Vagina (tissue), 2 donors: ENCODE measurements at regions not wholly inside any gene's neighbourhood (a gene's known extent, or its start where the extent isn't known, plus 50 kb on each side); places are given as distances from the start of the nearest gene placed in this dataset.

Source experiments
- CTCF ChIP-seq, 3 experiments: fragments of 450-650 bp in 2 of 3; fragments of 200-600 bp in 1 of 3; sonication (generic) in 1 of 3; IDR thresholded peaks; one replicate each; pipeline ENCODE4 v1.5.1; 2017 to 2019; ENCODE audit warnings: antibody characterized with exemption in 3 of 3, mild to moderate bottlenecking in 2 of 3, moderate library complexity in 2 of 3
- POLR2A ChIP-seq, 2 donors: fragments of 450-650 bp; IDR thresholded peaks; one replicate each; pipeline ENCODE4 v1.6.1; 2017; ENCODE audit warnings: antibody characterized with exemption in 2 of 2, mild to moderate bottlenecking in 2 of 2, moderate library complexity in 2 of 2

- TF ChIP-seq CTCF (IDR thresholded peaks at IDR 0.05) (no peak), POLR2A (IDR thresholded peaks at IDR 0.05) (no peak)
Measured at GRCh38 chr7:51927738-51928137, 611.1 kb upstream of the COBL start.
